ENCODE measurements at regions not wholly inside any gene's neighbourhood (a gene's known extent, or its start where the extent isn't known, plus 50 kb on each side); places are given as distances from the start of the nearest gene placed in this dataset.

GRCh38 chrX:104419211-104419610, 146.8 kb upstream of the IL1RAPL2 start:
- H3K9me3 Mint-ChIP-seq (ENCODE audit: low read depth) = peaks cover 29% of the 10 kb centered on the region
- H3K27me3 Mint-ChIP-seq (ENCODE audit: low read depth) = no peaks in the 10 kb centered on the region
- H3K27ac Mint-ChIP-seq (ENCODE audit: unreplicated experiment) = no peak overlapping the region
- H3K4me1 Mint-ChIP-seq (ENCODE audit: low read depth) = no peaks in the 10 kb centered on the region
- H3K4me3 Mint-ChIP-seq (ENCODE audit: unreplicated experiment) = no peak overlapping the region
- H3K36me3 Mint-ChIP-seq (ENCODE audit: low read depth) = no peaks in the 10 kb centered on the region
- no peak for TF ChIP-seq CTCF (IDR thresholded peaks at IDR 0.05)
- no peak for DNase-seq (ENCODE audit: low spot score)

GRCh38 chrX:104411800-104412199, 154.2 kb upstream of the IL1RAPL2 start:
- H3K9me3 Mint-ChIP-seq (ENCODE audit: low read depth) = peaks cover 50% of the 10 kb centered on the region
- H3K27me3 Mint-ChIP-seq (ENCODE audit: low read depth) = no peaks in the 10 kb centered on the region
- H3K4me3 Mint-ChIP-seq (ENCODE audit: unreplicated experiment) = no peak overlapping the region
- TF ChIP-seq CTCF (IDR thresholded peaks at IDR 0.05) = no peak
- no peak for DNase-seq (ENCODE audit: low spot score)
- H3K27ac Mint-ChIP-seq (ENCODE audit: unreplicated experiment) = no peak overlapping the region
- no peaks in the 10 kb centered on the region for H3K4me1 Mint-ChIP-seq (ENCODE audit: low read depth)
- H3K36me3 Mint-ChIP-seq (ENCODE audit: low read depth) = no peaks in the 10 kb centered on the region

- DNase-seq (ENCODE audit: low spot score) = no peak
- no peaks in the 10 kb centered on the region for H3K4me1 Mint-ChIP-seq (ENCODE audit: low read depth)
- no peaks in the 10 kb centered on the region for H3K27me3 Mint-ChIP-seq (ENCODE audit: low read depth)
- H3K27ac Mint-ChIP-seq (ENCODE audit: unreplicated experiment) = no peak overlapping the region
- TF ChIP-seq CTCF (IDR thresholded peaks at IDR 0.05) = no peak
- H3K9me3 Mint-ChIP-seq (ENCODE audit: low read depth) = peaks cover 11% of the 10 kb centered on the region
- no peaks in the 10 kb centered on the region for H3K36me3 Mint-ChIP-seq (ENCODE audit: low read depth)
- H3K4me3 Mint-ChIP-seq (ENCODE audit: unreplicated experiment) = no peak overlapping the region
Measured at GRCh38 chrX:104400387-104400786, 145.7 kb upstream of the ESX1 start.

GRCh38 chrX:104392350-104392749, 137.6 kb upstream of the ESX1 start:
- H3K4me1 Mint-ChIP-seq (ENCODE audit: low read depth) = no peaks in the 10 kb centered on the region
- H3K9me3 Mint-ChIP-seq (ENCODE audit: low read depth) = no peaks in the 10 kb centered on the region
- TF ChIP-seq CTCF (IDR thresholded peaks at IDR 0.05) = no peak
- no peak for DNase-seq (ENCODE audit: low spot score)
- no peaks in the 10 kb centered on the region for H3K36me3 Mint-ChIP-seq (ENCODE audit: low read depth)
- H3K27ac Mint-ChIP-seq (ENCODE audit: unreplicated experiment) = no peak overlapping the region
- no peak overlapping the region for H3K4me3 Mint-ChIP-seq (ENCODE audit: unreplicated experiment)
- peaks cover 7% of the 10 kb centered on the region for H3K27me3 Mint-ChIP-seq (ENCODE audit: low read depth)

- no peak for DNase-seq (ENCODE audit: low spot score)
- H3K9me3 Mint-ChIP-seq (ENCODE audit: low read depth) = no peaks in the 10 kb centered on the region
- no peak overlapping the region for H3K27ac Mint-ChIP-seq (ENCODE audit: unreplicated experiment)
- H3K4me1 Mint-ChIP-seq (ENCODE audit: low read depth) = no peaks in the 10 kb centered on the region
- no peak for TF ChIP-seq CTCF (IDR thresholded peaks at IDR 0.05)
- H3K36me3 Mint-ChIP-seq (ENCODE audit: low read depth) = no peaks in the 10 kb centered on the region
- peaks cover 7% of the 10 kb centered on the region for H3K27me3 Mint-ChIP-seq (ENCODE audit: low read depth)
- H3K4me3 Mint-ChIP-seq (ENCODE audit: unreplicated experiment) = no peak overlapping the region
Measured at GRCh38 chrX:104391906-104392305, 137.2 kb upstream of the ESX1 start.

All from chondrocyte (in vitro differentiated cells).